K562 (cell line): ENCODE measurements at regions not wholly inside any gene's neighbourhood (a gene's known extent, or its start where the extent isn't known, plus 50 kb on each side); places are given as distances from the start of the nearest gene placed in this dataset.

Experiments used
- ATAC-seq: fragments of 200-7000 bp; cut with Tn5 transposase; 3 replicates; pipeline ENCODE4 v1.9.1; 2020; ENCODE audit warnings: moderate library complexity
- BruUV-seq: library from RNA; stranded (reverse); fragments of 400-500 nt; replicated peaks from 2 replicates; lab custom pipeline; 2021; lab: Mats Ljungman, UMichigan
- CTCF ChIA-PET: fragments of 300-600 bp; formaldehyde crosslinking; extraction: SDS; loops from one replicate; lab custom pipeline; 2021; ENCODE audit warnings: low intra/inter-chr PET ratio; lab: Yijun Ruan, JAX
- POLR2A ChIA-PET: fragments of 300-600, 350-650 bp; sonication (Branson Sonifier 250); formaldehyde crosslinking; extraction: SDS; loops from one replicate; lab custom pipeline; 2021; ENCODE audit warnings: antibody characterized with exemption, inconsistent platforms; lab: Yijun Ruan, JAX
- DNase-seq, 4 experiments: peaks; one replicate each; pipeline versions ENCODE4 v3.0.0 to v3.0.0-alpha.2; 2011 to 2018; ENCODE audit warnings: low spot score in 3 of 4, mixed read lengths in 3 of 4; ENCODE audit errors: extremely low read depth in 1 of 4
- FAIRE-seq: peaks from 2 replicates; lab custom pipeline; 2011; peaks lifted over from hg19 to GRCh38; lab: Jason Lieb, UNC
- H2AFZ ChIP-seq: 2 replicates; pipeline ENCODE4 v1.6.0; 2011; ENCODE audit warnings: low read depth, low read length, control low read depth, inconsistent platforms
- H3K27ac ChIP-seq: fragments of 200-600 bp; 3 replicates; pipeline ENCODE4 v1.8.0; 2011; ENCODE audit warnings: low read depth, mild to moderate bottlenecking, control low read depth, inconsistent platforms, low read length, moderate library complexity, mixed read lengths; ENCODE audit errors: extremely low read depth
- H3K27me3 ChIP-seq, 2 experiments: fragments of 300-600 bp in 1 of 2; 2 replicates in 1 of 2; 3 replicates in 1 of 2; pipeline versions ENCODE4 v1.6.0 to v1.8.0; 2011; ENCODE audit warnings: inconsistent platforms in 2 of 2, low read length in 2 of 2, mild to moderate bottlenecking in 1 of 2, mixed read lengths in 1 of 2, moderate library complexity in 1 of 2; ENCODE audit not compliant: control insufficient read depth in 2 of 2, insufficient read depth in 2 of 2
- H3K36me3 ChIP-seq: fragments of 300-600 bp; 3 replicates; pipeline ENCODE4 v1.8.0; 2011; ENCODE audit warnings: mild to moderate bottlenecking, low read length, inconsistent platforms; ENCODE audit not compliant: control insufficient read depth, insufficient read depth
- H3K4me1 ChIP-seq, 2 experiments: fragments of 200-600 bp in 1 of 2; replicated peaks in 1 of 2; 2 replicates in 1 of 2; 3 replicates in 1 of 2; pipeline versions ENCODE4 v1.5.1 to v1.8.0; 2011; ENCODE audit warnings: inconsistent platforms in 2 of 2, low read length in 2 of 2, mild to moderate bottlenecking in 1 of 2, mixed read lengths in 1 of 2, moderate library complexity in 1 of 2; ENCODE audit not compliant: control insufficient read depth in 2 of 2, insufficient read depth in 2 of 2
- H3K4me2 ChIP-seq: 2 replicates; pipeline ENCODE4 v1.6.1; 2011; ENCODE audit warnings: low read length, control low read depth, inconsistent platforms, mixed read lengths; ENCODE audit not compliant: insufficient read depth
- H3K4me3 ChIP-seq: fragments of 200-600 bp; sonication (generic), shearing (Covaris generic); 2 replicates; pipeline ENCODE4 v1.5.1; 2016; ENCODE audit warnings: control low read depth, inconsistent platforms
- H3K79me2 ChIP-seq: fragments of 200-600 bp; 3 replicates; pipeline ENCODE4 v1.8.0; 2011; ENCODE audit warnings: low read length, inconsistent platforms; ENCODE audit not compliant: control insufficient read depth, insufficient read depth
- H3K9ac ChIP-seq, 2 experiments: 2 replicates each; pipeline versions ENCODE4 v1.6.0 to v1.6.1; 2011; ENCODE audit warnings: low read depth in 2 of 2, low read length in 2 of 2, control low read depth in 1 of 2, inconsistent platforms in 1 of 2, mild to moderate bottlenecking in 1 of 2, mixed read lengths in 1 of 2; ENCODE audit not compliant: insufficient read depth in 1 of 2
- H3K9me1 ChIP-seq: one replicate; pipeline ENCODE4 v1.6.0; 2011; ENCODE audit warnings: inconsistent platforms, mild to moderate bottlenecking, low read length, moderate library complexity; ENCODE audit not compliant: control insufficient read depth, insufficient read depth
- H3K9me3 ChIP-seq: replicated peaks from 2 replicates; pipeline ENCODE4 v1.5.1; 2011; ENCODE audit warnings: low read depth, low read length, inconsistent platforms; ENCODE audit not compliant: control insufficient read depth, insufficient read depth
- H4K20me1 ChIP-seq: replicated peaks from 2 replicates; pipeline ENCODE4 v1.6.1; 2011; ENCODE audit warnings: low read length, inconsistent platforms, mixed read lengths; ENCODE audit not compliant: control insufficient read depth, insufficient read depth
- ARID1B ChIP-seq: fragments of 450-650 bp; IDR thresholded peaks from 2 replicates; pipeline ENCODE4 v1.6.1; 2016; ENCODE audit warnings: antibody characterized with exemption, mild to moderate bottlenecking, inconsistent platforms
- CREB1 ChIP-seq, 2 experiments: sonication (generic) in 1 of 2; formaldehyde crosslinking in 1 of 2; IDR thresholded peaks; 2 replicates each; pipeline versions ENCODE4 v1.6.1 to v1.8.0; 2012 to 2022; ENCODE audit warnings: inconsistent platforms in 1 of 2, mild to moderate bottlenecking in 1 of 2, missing genetic modification reagents in 1 of 2, moderate library complexity in 1 of 2
- FOXA1 ChIP-seq: fragments of 450-650 bp; IDR thresholded peaks from 2 replicates; pipeline ENCODE4 v1.6.1; 2016; ENCODE audit warnings: mild to moderate bottlenecking, borderline replicate concordance
- FOXA3 ChIP-seq, 2 experiments: fragments of 450-650 bp in 1 of 2; sonication (generic) in 1 of 2; formaldehyde crosslinking; IDR thresholded peaks in 1 of 2; conservative IDR thresholded peaks in 1 of 2; 2 replicates each; pipeline versions ENCODE4 v1.4.0 to v1.8.0; 2020 to 2022; ENCODE audit warnings: mild to moderate bottlenecking in 2 of 2, missing genetic modification reagents in 1 of 2
- GTF2F1 ChIP-seq: IDR thresholded peaks from 2 replicates; pipeline ENCODE4 v1.6.1; 2011; ENCODE audit warnings: low read depth, low read length, improper control_type of control experiment
- HNRNPH1 ChIP-seq: fragments of 200-400 bp; formaldehyde crosslinking; optimal IDR thresholded peaks from 2 replicates; pipeline ENCODE3; 2017; ENCODE audit warnings: low read depth, mild to moderate bottlenecking, low read length, moderate library complexity
- RBFOX2 ChIP-seq: fragments of 200-400 bp; formaldehyde crosslinking; IDR thresholded peaks from 2 replicates; pipeline ENCODE4 v1.6.1; 2017; ENCODE audit warnings: low read depth, mild to moderate bottlenecking, low read length, moderate library complexity
- SAFB ChIP-seq: fragments of 200-400 bp; formaldehyde crosslinking; IDR thresholded peaks from 2 replicates; pipeline ENCODE4 v1.6.1; 2017; ENCODE audit warnings: low read depth, low read length, borderline replicate concordance
- SMC3 ChIP-seq: conservative IDR thresholded peaks from 2 replicates; pipeline ENCODE4 v1.6.1; 2011; ENCODE audit warnings: low read depth, low read length, improper control_type of control experiment; ENCODE audit not compliant: insufficient read depth
- TAF7 ChIP-seq: fragments of 450-650 bp; IDR thresholded peaks from 2 replicates; pipeline ENCODE4 v1.6.1; 2016; ENCODE audit warnings: missing genetic modification characterization, missing compliant biosample characterization
- TBL1XR1 ChIP-seq, 2 experiments: IDR thresholded peaks; 2 replicates each; pipeline ENCODE4 v1.6.1; 2012; ENCODE audit warnings: improper control_type of control experiment in 2 of 2, low read length in 2 of 2, mild to moderate bottlenecking in 1 of 2
- USF2 ChIP-seq: sonication (generic); formaldehyde crosslinking; IDR thresholded peaks from 2 replicates; pipeline ENCODE4 v1.5.0; 2020; ENCODE audit warnings: missing genetic modification reagents
- XRCC4 ChIP-seq: IDR thresholded peaks from one replicate; pipeline ENCODE4 v1.6.1; 2011; ENCODE audit not compliant: insufficient read depth, insufficient read length; ENCODE audit errors: extremely low read depth
- ZFP36 ChIP-seq: fragments of 150-350 bp; IDR thresholded peaks from 2 replicates; pipeline ENCODE4 v1.6.1; 2018; ENCODE audit warnings: low read length, low read depth; ENCODE audit not compliant: partially characterized antibody
- ZNF445 ChIP-seq: fragments of 250-450 bp; sonication (Bioruptor Pico); IDR thresholded peaks from 2 replicates; pipeline ENCODE4 v1.4.0; 2020; ENCODE audit warnings: low read depth, mild to moderate bottlenecking, moderate library complexity
- whole genome bisulfite sequencing: fragments of 100-300 bp; shearing (Covaris generic); methylation state at CpG from one replicate; pipeline ENCODE4 v1.1.6; 2016; ENCODE audit warnings: low coverage, mixed read lengths; ENCODE audit not compliant: insufficient coverage; ENCODE audit errors: missing lambda C conversion rate; 5-methylcytosine and 5-hydroxymethylcytosine counted together
- in situ Hi-C: fragments of 300-500 bp; cut with MboI; formaldehyde crosslinking; loops from 4 replicates; pipeline ENCODE4 v1.15.0; 2018; ENCODE audit warnings: inconsistent platforms, mixed read lengths
- intact Hi-C: fragments of 100-400 bp; cut with micrococcal nuclease; formaldehyde crosslinking; loops from 2 replicates; pipeline ENCODE4 v1.14.2; 2022
- TF ChIP-seq, protein P1 (sequence below): sonication (generic); formaldehyde crosslinking; IDR thresholded peaks from 2 replicates; pipeline ENCODE4 v1.8.0; 2022; ENCODE audit warnings: missing genetic modification reagents, mild to moderate bottlenecking, borderline replicate concordance

- TF ChIP-seq CREB1 (IDR thresholded peaks at IDR 0.05): no peak
- no peak for TF ChIP-seq CREB1 (CRISPR knock-in tag; IDR thresholded peaks at IDR 0.05)
- no peak for TF ChIP-seq ARID1B
- TF ChIP-seq USF2 (CRISPR knock-in tag): no peak
- no peak for TF ChIP-seq FOXA3 (CRISPR knock-in tag; conservative IDR thresholded peaks at IDR 0.05 in 1 of 2, IDR thresholded peaks at IDR 0.05 in 1 of 2)
- TF ChIP-seq TBL1XR1 (IDR thresholded peaks at IDR 0.05; ENCODE audit: low read length in 2 of 2): no peak
- no peak for TF ChIP-seq ZFP36
- no peak for TF ChIP-seq SMC3
Observed at GRCh38 chrX:118904218-118904617, 70.2 kb upstream of the LONRF3 start (continued).

DNA sequence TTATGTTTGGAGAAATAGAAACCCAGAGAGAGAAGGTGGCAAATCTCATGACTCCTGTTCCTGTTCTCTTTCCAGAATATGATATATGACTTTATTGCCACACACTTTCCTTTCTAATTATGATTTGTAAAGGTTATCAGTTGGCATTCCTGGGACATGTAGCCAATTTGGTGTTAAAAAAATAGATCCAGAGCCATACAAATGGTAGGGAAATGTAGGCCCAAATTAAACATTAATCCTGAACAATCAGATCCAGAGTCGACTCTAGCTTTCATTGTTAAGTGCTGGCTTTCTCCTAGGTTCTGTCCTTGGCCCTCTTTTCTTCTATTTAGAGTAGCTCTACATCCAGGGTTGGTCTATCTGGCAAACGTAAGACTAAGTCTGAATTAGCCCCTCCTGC lies 69.8 kb upstream of the LONRF3 start:
- BruUV-seq: no TSS peak
- Histone ChIP-seq H3K4me2 (no peak overlapping the region), H2AFZ (no peak overlapping the region), H3K9me3 (no peaks in the 10 kb centered on the region), H4K20me1 (no peaks in the 10 kb centered on the region), H3K27me3 (peaks cover 0 to 2% of the 10 kb centered on the region in 2 experiments; a peak in 4 of 5 replicates)
- ATAC-seq (no peak), FAIRE-seq (no peak)
- TF ChIP-seq, protein P1, sequence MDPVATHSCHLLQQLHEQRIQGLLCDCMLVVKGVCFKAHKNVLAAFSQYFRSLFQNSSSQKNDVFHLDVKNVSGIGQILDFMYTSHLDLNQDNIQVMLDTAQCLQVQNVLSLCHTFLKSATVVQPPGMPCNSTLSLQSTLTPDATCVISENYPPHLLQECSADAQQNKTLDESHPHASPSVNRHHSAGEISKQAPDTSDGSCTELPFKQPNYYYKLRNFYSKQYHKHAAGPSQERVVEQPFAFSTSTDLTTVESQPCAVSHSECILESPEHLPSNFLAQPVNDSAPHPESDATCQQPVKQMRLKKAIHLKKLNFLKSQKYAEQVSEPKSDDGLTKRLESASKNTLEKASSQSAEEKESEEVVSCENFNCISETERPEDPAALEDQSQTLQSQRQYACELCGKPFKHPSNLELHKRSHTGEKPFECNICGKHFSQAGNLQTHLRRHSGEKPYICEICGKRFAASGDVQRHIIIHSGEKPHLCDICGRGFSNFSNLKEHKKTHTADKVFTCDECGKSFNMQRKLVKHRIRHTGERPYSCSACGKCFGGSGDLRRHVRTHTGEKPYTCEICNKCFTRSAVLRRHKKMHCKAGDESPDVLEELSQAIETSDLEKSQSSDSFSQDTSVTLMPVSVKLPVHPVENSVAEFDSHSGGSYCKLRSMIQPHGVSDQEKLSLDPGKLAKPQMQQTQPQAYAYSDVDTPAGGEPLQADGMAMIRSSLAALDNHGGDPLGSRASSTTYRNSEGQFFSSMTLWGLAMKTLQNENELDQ: no peak
- TF ChIP-seq TAF7 (tag): no peak
- no peak for TF ChIP-seq GTF2F1
- TF ChIP-seq HNRNPH1: no peak
- no peak for TF ChIP-seq ZNF445 (CRISPR knock-in tag)
- TF ChIP-seq FOXA1: no peak
- TF ChIP-seq XRCC4: no peak
- TF ChIP-seq SAFB: no peak
- no peak for TF ChIP-seq RBFOX2
- TF ChIP-seq, all 486 proteins: peak for 0
- no peak overlapping the region for H3K4me3 ChIP-seq
- POLR2A ChIA-PET: no interaction called here
- no peaks in the 10 kb centered on the region for H3K4me1 ChIP-seq
- DNase-seq: no peak
- WGBS: 0% methylated on average over 1 of the region's 2 CpGs
- intact Hi-C loops: no loop called here
- H3K9ac ChIP-seq: no peak overlapping the region
- no peak overlapping the region for H3K27ac ChIP-seq
- in situ Hi-C loops: no loop called here
- H3K36me3 ChIP-seq: no peaks in the 10 kb centered on the region
- no peaks in the 10 kb centered on the region for H3K79me2 ChIP-seq
- no peaks in the 10 kb centered on the region for H3K9me1 ChIP-seq
- CTCF ChIA-PET: no interaction called here
